ENCODE measurements at regions not wholly inside any gene's neighbourhood (a gene's known extent, or its start where the extent isn't known, plus 50 kb on each side); places are given as distances from the start of the nearest gene placed in this dataset.

- intact Hi-C loops (cut with DNase I) = no loop called here
- no peak for DNase-seq
These were observed 67.5 kb downstream of the ATP6V1G3 start for GRCh38 chr1:198472997-198473396.

- no peak for DNase-seq
- intact Hi-C loops (cut with DNase I) = no loop called here
These were observed 68.4 kb downstream of the ATP6V1G3 start for GRCh38 chr1:198472119-198472518.

GRCh38 chr1:198467907-198468306 lies 72.6 kb downstream of the ATP6V1G3 start:
- peak in 1 of 10 donors; percentile 8 for DNase-seq
- intact Hi-C loops (cut with DNase I) = loop anchor here (5.0 kb wide), 2 partner anchors 381 to 941 kb away; no protein-coding TSS in a partner anchor

GRCh38 chr1:198467342-198467741 lies 73.1 kb downstream of the ATP6V1G3 start:
- DNase-seq = no peak
- intact Hi-C loops (cut with DNase I) = loop anchor here (5.0 kb wide), 2 partner anchors 380 to 940 kb away; no protein-coding TSS in a partner anchor

GRCh38 chr1:198465201-198466144 lies 75.0 kb downstream of the ATP6V1G3 start:
- intact Hi-C loops (cut with DNase I) = loop anchor here (2.0 to 5.0 kb wide), 3 partner anchors 378 to 938 kb away; no protein-coding TSS in a partner anchor
- no peak for DNase-seq

GRCh38 chr1:198463709-198464108 lies 76.8 kb downstream of the ATP6V1G3 start:
- no peak for DNase-seq
- intact Hi-C loops (cut with DNase I) = loop anchor here (2.0 kb wide), 1 partner anchor 847 kb away; no protein-coding TSS in a partner anchor

- intact Hi-C loops (cut with DNase I) = no loop called here
- DNase-seq = no peak
These were observed 78.0 kb downstream of the ATP6V1G3 start for GRCh38 chr1:198462365-198463019.

- no peak for DNase-seq
- intact Hi-C loops (cut with DNase I) = no loop called here
These were observed 84.5 kb downstream of the ATP6V1G3 start for GRCh38 chr1:198455966-198456365.

GRCh38 chr1:198449727-198450433 lies 90.6 kb downstream of the ATP6V1G3 start:
- intact Hi-C loops (cut with DNase I) = no loop called here

GRCh38 chr1:198449261-198449660 lies 91.2 kb downstream of the ATP6V1G3 start:
- intact Hi-C loops (cut with DNase I) = no loop called here
- no peak for DNase-seq

More at GRCh38 chr1:198449727-198450433, 90.6 kb downstream of the ATP6V1G3 start:
- no peak for DNase-seq

- no peak for DNase-seq
- intact Hi-C loops (cut with DNase I) = no loop called here
These were observed 93.0 kb downstream of the ATP6V1G3 start for GRCh38 chr1:198447468-198447867.

- intact Hi-C loops (cut with DNase I) = no loop called here
- no peak for DNase-seq
These were observed 94.6 kb downstream of the ATP6V1G3 start for GRCh38 chr1:198445872-198446271.

GRCh38 chr1:198444792-198445191 lies 95.7 kb downstream of the ATP6V1G3 start:
- no peak for DNase-seq
- intact Hi-C loops (cut with DNase I) = no loop called here

GRCh38 chr1:198443365-198444233 lies 96.9 kb downstream of the ATP6V1G3 start:
- intact Hi-C loops (cut with DNase I) = no loop called here
- DNase-seq = no peak

- intact Hi-C loops (cut with DNase I) = no loop called here
- no peak for DNase-seq
These were observed 99.6 kb downstream of the ATP6V1G3 start for GRCh38 chr1:198440842-198441241.

- DNase-seq = no peak
- intact Hi-C loops (cut with DNase I) = no loop called here
These were observed 103.1 kb downstream of the ATP6V1G3 start for GRCh38 chr1:198437332-198437731.

GRCh38 chr1:198436276-198436675 lies 104.2 kb downstream of the ATP6V1G3 start:
- intact Hi-C loops (cut with DNase I) = no loop called here
- no peak for DNase-seq

GRCh38 chr1:198435056-198435455 lies 105.4 kb downstream of the ATP6V1G3 start:
- DNase-seq = no peak
- intact Hi-C loops (cut with DNase I) = no loop called here

- DNase-seq = no peak
- intact Hi-C loops (cut with DNase I) = no loop called here
These were observed 116.0 kb downstream of the ATP6V1G3 start for GRCh38 chr1:198424441-198424840.

GRCh38 chr1:198423673-198424072 lies 116.8 kb downstream of the ATP6V1G3 start:
- intact Hi-C loops (cut with DNase I) = no loop called here
- DNase-seq = no peak

Measured in posterior cingulate gyrus (tissue), 11 donors.